ENCODE measurements at regions not wholly inside any gene's neighbourhood (a gene's known extent, or its start where the extent isn't known, plus 50 kb on each side); places are given as distances from the start of the nearest gene placed in this dataset.

DNA sequence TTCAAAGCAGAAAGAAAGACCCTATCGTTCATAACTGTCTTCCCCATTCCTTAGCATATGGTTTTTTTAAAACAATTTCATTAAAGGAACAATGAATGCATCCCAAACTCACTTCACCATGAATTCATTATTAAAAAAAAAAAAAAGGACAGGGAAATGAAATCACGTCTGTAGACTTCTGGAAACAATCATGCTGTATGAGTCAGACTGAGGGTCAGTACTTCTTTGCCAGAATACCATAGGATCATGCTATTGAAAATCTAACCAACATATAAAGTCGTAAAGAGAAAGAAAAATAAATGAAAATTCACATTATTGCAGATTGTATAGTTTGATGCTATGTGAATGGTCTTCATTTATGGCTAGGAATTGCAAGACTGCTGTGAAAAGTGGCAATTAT, 144.4 kb downstream of the PCDH18 start:
- TF ChIP-seq CTCF (IDR thresholded peaks at IDR 0.05; ENCODE audit: insufficient read depth, low read length) (no peak), GABPA (IDR thresholded peaks at IDR 0.05; ENCODE audit: low read depth) (no peak), POLR2AphosphoS5 (IDR thresholded peaks at IDR 0.05; ENCODE audit: low read depth) (no peak)

Data from HL-60 (cell line).